ENCODE measurements at regions not wholly inside any gene's neighbourhood (a gene's known extent, or its start where the extent isn't known, plus 50 kb on each side); places are given as distances from the start of the nearest gene placed in this dataset.
"Not testable (repeated sequence)": the region's sequence is repeated elsewhere in the genome, so short reads cannot be mapped to it uniquely, and the experiment has no call there.

DNA sequence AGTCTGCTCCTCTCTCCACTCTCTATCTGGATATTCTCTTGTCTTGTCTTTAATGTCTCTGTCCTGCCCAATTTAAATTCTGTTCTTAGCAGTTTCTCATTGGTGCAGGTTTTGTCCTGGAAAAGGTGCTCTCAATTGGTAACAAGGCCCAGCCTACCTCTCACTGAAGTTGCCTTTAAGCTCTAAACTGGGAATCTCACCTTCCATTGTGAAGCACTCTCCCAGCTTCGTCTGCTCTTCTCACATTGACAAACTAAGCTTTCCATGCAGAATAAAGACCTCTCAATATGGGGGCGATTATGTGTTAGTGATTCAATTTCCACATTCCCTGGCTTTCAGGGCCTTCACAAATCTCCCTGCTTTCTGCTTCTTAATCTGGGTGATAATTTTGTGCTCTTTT lies 1712.2 kb downstream of the GRIK2 start:
- H3K27me3 ChIP-seq (replicated peaks in 1 of 2; ENCODE audit: control insufficient read depth in 2 of 2, insufficient read depth in 2 of 2, low read length in 1 of 2): no peaks in the 10 kb centered on the region
- no peak for TF ChIP-seq MEF2B (IDR thresholded peaks at IDR 0.05; ENCODE audit: partially characterized antibody, poor library complexity, severe bottlenecking)
- DNase-seq (ENCODE audit: low read depth, low spot score) (no peak), ATAC-seq (no peak), FAIRE-seq (no peak)
- 2% methylated on average over 2 of the region's 2 CpGs for WGBS (ENCODE audit: insufficient coverage, insufficient replicate concordance, low lambda C conversion rate, missing lambda C conversion rate)
- H3K36me3 ChIP-seq (ENCODE audit: control insufficient read depth in 2 of 2, insufficient read depth in 2 of 2, low read length in 1 of 2): no peaks in the 10 kb centered on the region
- POLR2A ChIA-PET: no interaction called here
- no peak overlapping the region for H3K4me3 ChIP-seq
- in situ Hi-C loops (cut with MboI) (no loop called here), intact Hi-C loops (cut with micrococcal nuclease; ENCODE audit: unreplicated experiment) (no loop called here)
- H3K9me3 ChIP-seq (replicated peaks; ENCODE audit: control insufficient read depth, insufficient read depth, low read length): no peaks in the 10 kb centered on the region
- no peak overlapping the region for H3K4me2 ChIP-seq (ENCODE audit: control insufficient read depth, insufficient read depth)
- SMC1A ChIA-PET (ENCODE audit: uncharacterized antibody, unreplicated experiment): interaction anchor here (1.2 to 2.1 kb wide), 2 partner anchors 16 to 24 kb away, joined by 4 to 9 read pairs; no protein-coding TSS in a partner anchor
- no peaks in the 10 kb centered on the region for H4K20me1 ChIP-seq (ENCODE audit: control insufficient read depth, insufficient read depth)
- H2AFZ ChIP-seq (ENCODE audit: control insufficient read depth, low read depth, low read length): no peak overlapping the region
- BruUV-seq (replicated peaks): no TSS peak
- RAD21 ChIA-PET (ENCODE audit: unreplicated experiment): interaction anchor here (1.0 to 1.1 kb wide), 2 partner anchors 10 to 19 kb away, joined by 3 to 4 read pairs; no protein-coding TSS in a partner anchor
- H3K79me2 ChIP-seq (ENCODE audit: control insufficient read depth, insufficient read depth, low read length): no peaks in the 10 kb centered on the region
- no peak overlapping the region for H3K9ac ChIP-seq (ENCODE audit: control insufficient read depth, insufficient read depth, low read length)
- CTCF ChIA-PET: interaction anchor here (1.2 kb wide), 1 partner anchor 17 kb away, joined by 4 read pairs; no protein-coding TSS in a partner anchor
- H3K4me1 ChIP-seq (ENCODE audit: control insufficient read depth, insufficient read depth, low read length): no peaks in the 10 kb centered on the region
- no peak overlapping the region for H3K27ac ChIP-seq (ENCODE audit: control insufficient read depth, insufficient read depth)

DNA sequence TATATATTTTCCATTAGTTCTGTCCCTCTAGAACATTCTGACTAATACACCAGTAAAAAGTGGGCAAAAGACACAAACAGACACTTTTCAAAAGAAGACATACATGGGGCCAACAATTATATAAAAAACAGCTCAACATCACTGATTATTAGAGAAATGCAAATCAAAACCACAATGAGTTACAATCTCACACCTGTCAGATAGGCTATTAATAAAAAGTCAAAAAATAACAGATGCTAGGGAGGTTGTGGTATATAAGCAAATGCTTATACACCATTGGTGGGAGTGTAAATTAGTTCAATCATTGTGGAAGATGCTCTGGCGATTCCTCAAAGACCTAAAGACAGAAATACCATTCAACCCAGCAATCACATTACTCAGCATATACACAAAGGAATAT lies 1707.8 kb downstream of the GRIK2 start:
- ChIA-PET CTCF (interaction anchor here (0.9 to 1.1 kb wide), 2 partner anchors 19 to 21 kb away, joined by 3 to 4 read pairs; no protein-coding TSS in a partner anchor), RAD21 (ENCODE audit: unreplicated experiment) (interaction anchor here (0.6 kb wide), 1 partner anchor 15 kb away, joined by 3 read pairs; no protein-coding TSS in a partner anchor), POLR2A (interaction anchor here (0.6 kb wide), 1 partner anchor 28 kb away, joined by 3 read pairs; no protein-coding TSS in a partner anchor), SMC1A (ENCODE audit: uncharacterized antibody, unreplicated experiment) (interaction anchor here (1.2 kb wide), 1 partner anchor 21 kb away, joined by 4 read pairs; no protein-coding TSS in a partner anchor)
- intact Hi-C loops (cut with micrococcal nuclease; ENCODE audit: unreplicated experiment): no loop called here
- no peaks in the 10 kb centered on the region for H3K9me3 ChIP-seq (replicated peaks; ENCODE audit: control insufficient read depth, insufficient read depth, low read length)
- no peak overlapping the region for H3K27ac ChIP-seq (ENCODE audit: control insufficient read depth, insufficient read depth)
- no peaks in the 10 kb centered on the region for H3K4me1 ChIP-seq (ENCODE audit: control insufficient read depth, insufficient read depth, low read length)
- H4K20me1 ChIP-seq (ENCODE audit: control insufficient read depth, insufficient read depth): no peaks in the 10 kb centered on the region
- no peaks in the 10 kb centered on the region for H3K79me2 ChIP-seq (ENCODE audit: control insufficient read depth, insufficient read depth, low read length)
- no peaks in the 10 kb centered on the region for H3K36me3 ChIP-seq (ENCODE audit: control insufficient read depth in 2 of 2, insufficient read depth in 2 of 2, low read length in 1 of 2)
- BruUV-seq (replicated peaks): no TSS peak
- no peak overlapping the region for H2AFZ ChIP-seq (ENCODE audit: control insufficient read depth, low read depth, low read length)
- no peak for FAIRE-seq
- no peak overlapping the region for H3K4me3 ChIP-seq
- ATAC-seq: no peak
- TF ChIP-seq MTA2 (IDR thresholded peaks at IDR 0.05; ENCODE audit: low read depth) (peak; percentile 61), PKNOX1 (IDR thresholded peaks at IDR 0.05) (peak; percentile 15; the same call in 1 of the 2 replicates), SPI1 (IDR thresholded peaks at IDR 0.05; ENCODE audit: borderline replicate concordance, insufficient read depth, low read depth, low read length) (no peak)
- DNase-seq (ENCODE audit: low read depth, low spot score): no peak
- H3K27me3 ChIP-seq (replicated peaks in 1 of 2; ENCODE audit: control insufficient read depth in 2 of 2, insufficient read depth in 2 of 2, low read length in 1 of 2): no peaks in the 10 kb centered on the region
- 50% methylated on average over 1 of the region's 1 CpG for WGBS (ENCODE audit: insufficient coverage, insufficient replicate concordance, low lambda C conversion rate, missing lambda C conversion rate)
- in situ Hi-C loops (cut with MboI): no loop called here
- H3K9ac ChIP-seq (ENCODE audit: control insufficient read depth, insufficient read depth, low read length): no peak overlapping the region
- H3K4me2 ChIP-seq (ENCODE audit: control insufficient read depth, insufficient read depth): no peak overlapping the region

DNA sequence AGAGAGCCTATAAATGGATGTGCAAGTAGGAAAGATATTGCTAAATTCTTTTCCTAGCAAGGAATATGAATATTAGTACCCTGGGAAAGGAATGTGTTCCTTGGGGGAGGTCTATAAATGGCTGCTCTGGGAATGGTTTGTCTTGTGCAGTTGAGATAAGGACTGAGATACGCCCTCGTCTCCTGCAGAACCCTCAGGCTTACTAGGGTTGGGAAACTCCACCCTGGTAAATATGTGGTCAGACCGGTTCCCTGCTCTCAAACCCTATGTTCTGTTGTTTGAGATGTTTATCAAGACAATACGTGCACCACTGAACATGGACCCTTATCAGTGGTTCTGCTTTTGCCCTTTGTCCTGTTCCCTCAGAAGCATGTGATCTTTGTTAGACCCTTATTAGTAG lies 1698.9 kb downstream of the GRIK2 start:
- H3K36me3 ChIP-seq (ENCODE audit: control insufficient read depth in 2 of 2, insufficient read depth in 2 of 2, low read length in 1 of 2); SMC1A ChIA-PET (ENCODE audit: uncharacterized antibody, unreplicated experiment); H3K9me3 ChIP-seq (replicated peaks; ENCODE audit: control insufficient read depth, insufficient read depth, low read length); intact Hi-C loops (cut with micrococcal nuclease; ENCODE audit: unreplicated experiment); BruUV-seq (replicated peaks); H3K9ac ChIP-seq (ENCODE audit: control insufficient read depth, insufficient read depth, low read length); POLR2A ChIA-PET; ATAC-seq; H3K4me3 ChIP-seq; H3K4me1 ChIP-seq (ENCODE audit: control insufficient read depth, insufficient read depth, low read length); H3K27me3 ChIP-seq (replicated peaks in 1 of 2; ENCODE audit: control insufficient read depth in 2 of 2, insufficient read depth in 2 of 2, low read length in 1 of 2); DNase-seq (ENCODE audit: low read depth, low spot score); H3K4me2 ChIP-seq (ENCODE audit: control insufficient read depth, insufficient read depth); FAIRE-seq; H2AFZ ChIP-seq (ENCODE audit: control insufficient read depth, low read depth, low read length); H3K79me2 ChIP-seq (ENCODE audit: control insufficient read depth, insufficient read depth, low read length); CTCF ChIA-PET; H3K27ac ChIP-seq (ENCODE audit: control insufficient read depth, insufficient read depth); H4K20me1 ChIP-seq (ENCODE audit: control insufficient read depth, insufficient read depth); RAD21 ChIA-PET (ENCODE audit: unreplicated experiment); in situ Hi-C loops (cut with MboI): not testable (repeated sequence)
- WGBS (ENCODE audit: insufficient coverage, insufficient replicate concordance, low lambda C conversion rate, missing lambda C conversion rate): 34% methylated on average over 4 of the region's 4 CpGs
